Endothelial cell of umbilical vein (primary cell): ENCODE measurements at regions not wholly inside any gene's neighbourhood (a gene's known extent, or its start where the extent isn't known, plus 50 kb on each side); places are given as distances from the start of the nearest gene placed in this dataset.

ENCODE experiments used
- BruUV-seq: library from RNA; stranded (reverse); fragments of 400-500 nt; replicated peaks from 2 replicates; lab custom pipeline; 2021; lab: Mats Ljungman, UMichigan
- CTCF ChIA-PET: fragments of 300-600, 350-600 bp; sonication (Branson Sonifier 250); formaldehyde crosslinking; loops from one replicate; lab custom pipeline; 2021; ENCODE audit warnings: antibody characterized with exemption, inconsistent platforms; lab: Charles Lee
- POLR2A ChIA-PET: fragments of 300-600, 350-600 bp; sonication (Branson Sonifier 250); formaldehyde crosslinking; loops from one replicate; lab custom pipeline; 2021; ENCODE audit warnings: antibody characterized with exemption, inconsistent platforms; lab: Charles Lee
- DNase-seq: peaks from one replicate; pipeline ENCODE4 v3.0.0-alpha.2; 2011; ENCODE audit warnings: low read depth, low spot score
- FAIRE-seq: peaks from 2 replicates; lab custom pipeline; 2011; peaks lifted over from hg19 to GRCh38; lab: Jason Lieb, UNC
- H2AFZ ChIP-seq: 2 replicates; pipeline ENCODE4 v1.6.0; 2012; ENCODE audit warnings: low read depth, low read length, control low read depth, inconsistent platforms
- H3K27ac ChIP-seq: 2 replicates; pipeline ENCODE4 v1.5.1; 2011; ENCODE audit warnings: low read depth, mild to moderate bottlenecking, control low read depth, low read length, moderate library complexity; ENCODE audit not compliant: insufficient read depth
- H3K27me3 ChIP-seq, 2 experiments: 2 replicates each; pipeline versions ENCODE4 v1.6.0 to v1.6.1; 2011; ENCODE audit warnings: low read length in 2 of 2, mixed read lengths in 1 of 2; ENCODE audit not compliant: control insufficient read depth in 2 of 2, insufficient read depth in 2 of 2
- H3K36me3 ChIP-seq, 2 experiments: 2 replicates in 1 of 2; 3 replicates in 1 of 2; pipeline ENCODE4 v1.5.1; 2011; ENCODE audit warnings: low read length in 2 of 2, mild to moderate bottlenecking in 1 of 2, moderate library complexity in 1 of 2; ENCODE audit not compliant: control insufficient read depth in 2 of 2, insufficient read depth in 2 of 2; ENCODE audit errors: extremely low read depth in 1 of 2
- H3K4me1 ChIP-seq: 3 replicates; pipeline ENCODE4 v1.5.1; 2011; ENCODE audit warnings: mild to moderate bottlenecking, low read length; ENCODE audit not compliant: control insufficient read depth, insufficient read depth; ENCODE audit errors: extremely low read depth
- H3K4me2 ChIP-seq: 2 replicates; pipeline ENCODE4 v1.6.1; 2011; ENCODE audit warnings: low read length, control low read depth, mixed read lengths; ENCODE audit not compliant: insufficient read depth
- H3K4me3 ChIP-seq, 3 experiments: fragments of 200-600 bp in 1 of 3; sonication (generic), shearing (Covaris generic) in 1 of 3; replicated peaks in 1 of 3; 2 replicates each; pipeline ENCODE4 v1.5.1; 2011 to 2016; ENCODE audit warnings: control low read depth in 3 of 3, low read length in 3 of 3, mild to moderate bottlenecking in 2 of 3, inconsistent platforms in 1 of 3, low read depth in 1 of 3, moderate library complexity in 1 of 3; ENCODE audit not compliant: insufficient read depth in 1 of 3
- H3K79me2 ChIP-seq: 2 replicates; pipeline ENCODE4 v1.6.0; 2012; ENCODE audit warnings: low read length, inconsistent platforms; ENCODE audit not compliant: control insufficient read depth, insufficient read depth
- H3K9ac ChIP-seq: replicated peaks from 2 replicates; pipeline ENCODE3; 2011; ENCODE audit warnings: low read length, control low read depth; ENCODE audit not compliant: insufficient read depth; ENCODE audit errors: extremely low read depth
- H3K9me1 ChIP-seq: replicated peaks from 3 replicates; pipeline ENCODE4 v1.6.0; 2011; ENCODE audit warnings: mild to moderate bottlenecking, low read length; ENCODE audit not compliant: control insufficient read depth, insufficient read depth; ENCODE audit errors: extremely low read depth
- H3K9me3 ChIP-seq: replicated peaks from 2 replicates; pipeline ENCODE4 v1.5.1; 2012; ENCODE audit warnings: low read length, inconsistent platforms; ENCODE audit not compliant: control insufficient read depth, insufficient read depth
- H4K20me1 ChIP-seq: replicated peaks from 2 replicates; pipeline ENCODE3; 2011; ENCODE audit warnings: mild to moderate bottlenecking, low read length; ENCODE audit not compliant: control insufficient read depth, insufficient read depth; ENCODE audit errors: extremely low read depth
- CTCF ChIP-seq, 2 donors: IDR thresholded peaks; 1 replicate in 1 of 2; 2 replicates in 1 of 2; pipeline ENCODE4 v1.5.1; 2011; ENCODE audit warnings: low read length in 2 of 2, mild to moderate bottlenecking in 2 of 2, moderate library complexity in 2 of 2, control low read depth in 1 of 2, inconsistent platforms in 1 of 2, low read depth in 1 of 2; ENCODE audit not compliant: insufficient read depth in 1 of 2; ENCODE audit errors: extremely low read depth in 1 of 2
- EZH2 ChIP-seq: IDR thresholded peaks from 2 replicates; pipeline ENCODE4 v1.6.1; 2012; ENCODE audit warnings: borderline replicate concordance, low read depth, mild to moderate bottlenecking, moderate library complexity, low read length, inconsistent platforms; ENCODE audit not compliant: severe bottlenecking
- FOS ChIP-seq: IDR thresholded peaks from 2 replicates; pipeline ENCODE4 v1.6.1; 2011; ENCODE audit warnings: mild to moderate bottlenecking, low read length, moderate library complexity, borderline replicate concordance; ENCODE audit not compliant: insufficient read depth
- GATA2 ChIP-seq: IDR thresholded peaks from 2 replicates; pipeline ENCODE4 v1.7.0; 2011; ENCODE audit warnings: low read depth, mild to moderate bottlenecking, moderate library complexity, mixed read lengths, low read length; ENCODE audit not compliant: insufficient read length, insufficient read depth
- JUN ChIP-seq: IDR thresholded peaks from 2 replicates; pipeline ENCODE4 v1.6.1; 2011; ENCODE audit warnings: borderline replicate concordance, low read depth; ENCODE audit not compliant: insufficient read length, insufficient read depth
- MYC ChIP-seq: IDR thresholded peaks from one replicate; pipeline ENCODE4 v1.6.1; 2011; ENCODE audit warnings: mild to moderate bottlenecking, low read depth, low read length
- POLR2A ChIP-seq: IDR thresholded peaks from 2 replicates; pipeline ENCODE4 v1.6.1; 2012; ENCODE audit warnings: low read depth, mild to moderate bottlenecking, control low read depth, low read length
- POLR2AphosphoS5 ChIP-seq: IDR thresholded peaks from 2 replicates; pipeline ENCODE4 v1.6.1; 2012; ENCODE audit warnings: low read depth, mild to moderate bottlenecking, control low read depth, low read length, moderate library complexity; ENCODE audit not compliant: insufficient read depth
- dilution Hi-C: fragments of 300-500 bp; cut with MboI; formaldehyde crosslinking; loops from one replicate; pipeline ENCODE4 v1.15.0; 2019; ENCODE audit warnings: low sequenced_read_pairs; ENCODE audit not compliant: extremely low pct_ligation_motif_present
- intact Hi-C: fragments of 100-400 bp; cut with micrococcal nuclease; formaldehyde crosslinking; loops from one replicate; pipeline ENCODE4 v1.10.0; 2022
- TF ChIP-seq, protein P1 (sequence below): IDR thresholded peaks from 2 replicates; pipeline ENCODE4 v1.6.1; 2011; ENCODE audit not compliant: insufficient read depth, insufficient read length

DNA sequence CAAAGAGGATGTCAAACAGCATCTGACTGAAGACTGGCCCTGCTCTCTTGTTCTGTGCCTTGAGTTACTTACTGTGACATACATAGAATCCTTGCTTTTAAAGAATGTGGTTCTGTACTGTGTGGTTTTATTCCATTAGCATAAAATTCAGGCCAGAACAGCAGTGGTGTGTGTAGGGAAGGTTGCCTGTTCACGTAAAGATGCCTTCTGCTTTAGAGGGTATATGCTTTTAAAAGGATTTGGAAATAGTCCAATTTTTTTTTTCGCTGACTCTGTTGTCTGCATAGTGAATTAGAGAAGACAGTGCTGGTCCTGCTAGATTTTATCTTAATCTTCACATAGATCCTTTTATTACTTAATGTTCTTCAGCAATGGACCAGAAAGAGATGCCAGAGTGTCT lies 470.8 kb upstream of the SEMA3A start:
- dilution Hi-C loops (no loop called here), intact Hi-C loops (no loop called here)
- Histone ChIP-seq H3K4me2 (no peak overlapping the region), H4K20me1 (no peaks in the 10 kb centered on the region), H3K9me1 (no peaks in the 10 kb centered on the region), H3K36me3 (no peaks in the 10 kb centered on the region), H3K27ac (no peak overlapping the region), H3K9ac (no peak overlapping the region), H3K9me3 (no peaks in the 10 kb centered on the region), H3K4me3 (no peak overlapping the region), H3K27me3 (no peaks in the 10 kb centered on the region), H3K4me1 (peaks cover 16% of the 10 kb centered on the region), H2AFZ (no peak overlapping the region), H3K79me2 (no peaks in the 10 kb centered on the region)
- no peak for TF ChIP-seq MYC
- TF ChIP-seq GATA2, result no peak
- TF ChIP-seq POLR2A, result no peak
- no peak for TF ChIP-seq FOS
- TF ChIP-seq, protein P1, sequence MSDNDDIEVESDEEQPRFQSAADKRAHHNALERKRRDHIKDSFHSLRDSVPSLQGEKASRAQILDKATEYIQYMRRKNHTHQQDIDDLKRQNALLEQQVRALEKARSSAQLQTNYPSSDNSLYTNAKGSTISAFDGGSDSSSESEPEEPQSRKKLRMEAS, result no peak
- no peak for TF ChIP-seq EZH2
- no peak for TF ChIP-seq JUN
- TF ChIP-seq CTCF (IDR thresholded peaks at IDR 0.05; ENCODE audit: extremely low read depth in 1 of 2, insufficient read depth in 1 of 2, low read depth in 1 of 2, low read length in 2 of 2), result no peak
- no peak for TF ChIP-seq POLR2AphosphoS5
- POLR2A ChIA-PET, result no interaction called here
- CTCF ChIA-PET, result no interaction called here
- FAIRE-seq (no peak), DNase-seq (no peak)
- no TSS peak for BruUV-seq
